NCI-H510A treated with DMSO at 0.1 percent for 48 hours (cell line): ENCODE measurements at regions not wholly inside any gene's neighbourhood (a gene's known extent, or its start where the extent isn't known, plus 50 kb on each side); places are given as distances from the start of the nearest gene placed in this dataset.
"Not testable (repeated sequence)": the region's sequence is repeated elsewhere in the genome, so short reads cannot be mapped to it uniquely, and the experiment has no call there.

Experiments used
- DNase-seq: peaks from one replicate; lab custom pipeline; 2025; lab: John Stamatoyannopoulos, UW

- no peak for DNase-seq
Observed at GRCh38 chr18:51523671-51524070, 326.2 kb upstream of the MEX3C start.

GRCh38 chr18:51525453-51526225 lies 328.2 kb upstream of the MEX3C start:
- no peak for DNase-seq

GRCh38 chr18:51527826-51528225 lies 330.3 kb upstream of the MEX3C start:
- no peak for DNase-seq

DNA sequence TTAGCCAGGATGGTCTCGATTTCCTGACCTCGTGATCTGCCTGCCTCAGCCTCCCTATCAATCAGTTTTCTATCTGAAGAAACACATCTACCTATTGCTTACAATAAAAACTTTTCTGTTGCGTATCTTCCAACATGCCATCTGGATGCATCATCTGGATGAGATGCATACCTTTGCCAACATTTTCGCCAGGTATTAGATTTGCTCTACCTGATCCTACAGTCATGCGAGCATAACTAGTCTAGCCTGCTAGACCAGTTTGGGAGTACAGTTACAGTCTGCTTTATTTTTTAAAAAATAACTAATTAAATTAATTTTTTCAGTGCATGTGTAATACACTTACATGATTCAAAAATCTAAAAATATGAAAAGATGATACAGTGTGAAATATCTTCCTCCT lies 334.0 kb upstream of the MEX3C start:
- DNase-seq: no peak

GRCh38 chr18:51537487-51537886 lies 340.0 kb upstream of the MEX3C start:
- DNase-seq: peak; percentile 65

DNA sequence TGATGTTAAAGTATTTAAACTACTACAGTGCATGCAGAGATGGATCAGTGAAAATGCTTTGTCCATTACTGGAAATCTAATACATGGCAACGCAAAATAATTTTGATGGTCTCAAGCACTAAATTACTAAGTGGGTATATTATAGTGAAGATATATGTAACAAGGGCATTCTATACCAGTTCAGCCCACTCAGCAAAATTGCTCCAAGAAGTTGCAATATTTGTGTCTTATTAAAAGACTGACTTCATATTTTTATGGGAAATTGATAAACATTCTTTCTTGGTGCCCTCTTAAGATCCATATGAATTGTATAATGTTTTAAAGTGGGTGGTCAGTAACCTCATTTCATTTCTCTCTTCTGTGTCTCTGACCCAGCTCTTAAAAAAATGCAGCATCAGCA lies 343.1 kb upstream of the MEX3C start:
- DNase-seq: no peak

- DNase-seq: no peak
Observed at GRCh38 chr18:51541230-51541629, 343.7 kb upstream of the MEX3C start.

- no peak for DNase-seq
Observed at GRCh38 chr18:51543658-51544155, 346.2 kb upstream of the MEX3C start.

DNA sequence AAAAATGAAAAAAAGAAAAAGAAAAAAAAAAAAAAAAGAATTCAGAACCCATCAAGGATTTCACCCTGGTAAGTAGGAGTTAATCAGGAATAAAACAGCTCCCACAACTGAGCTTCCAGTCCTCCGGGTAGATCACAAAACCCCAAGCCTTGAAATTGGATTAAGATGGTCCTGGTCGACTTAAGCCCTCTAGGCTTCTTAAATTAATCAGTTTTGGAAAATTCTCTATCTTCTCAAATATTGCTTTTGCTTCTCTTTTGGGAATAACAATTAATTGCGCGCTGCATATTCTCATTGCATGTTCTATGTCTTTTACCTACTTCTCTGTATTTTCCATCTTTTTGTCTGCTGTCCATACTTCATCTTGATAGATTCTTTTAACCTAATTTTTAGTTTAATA lies 348.0 kb upstream of the MEX3C start:
- no peak for DNase-seq

DNA sequence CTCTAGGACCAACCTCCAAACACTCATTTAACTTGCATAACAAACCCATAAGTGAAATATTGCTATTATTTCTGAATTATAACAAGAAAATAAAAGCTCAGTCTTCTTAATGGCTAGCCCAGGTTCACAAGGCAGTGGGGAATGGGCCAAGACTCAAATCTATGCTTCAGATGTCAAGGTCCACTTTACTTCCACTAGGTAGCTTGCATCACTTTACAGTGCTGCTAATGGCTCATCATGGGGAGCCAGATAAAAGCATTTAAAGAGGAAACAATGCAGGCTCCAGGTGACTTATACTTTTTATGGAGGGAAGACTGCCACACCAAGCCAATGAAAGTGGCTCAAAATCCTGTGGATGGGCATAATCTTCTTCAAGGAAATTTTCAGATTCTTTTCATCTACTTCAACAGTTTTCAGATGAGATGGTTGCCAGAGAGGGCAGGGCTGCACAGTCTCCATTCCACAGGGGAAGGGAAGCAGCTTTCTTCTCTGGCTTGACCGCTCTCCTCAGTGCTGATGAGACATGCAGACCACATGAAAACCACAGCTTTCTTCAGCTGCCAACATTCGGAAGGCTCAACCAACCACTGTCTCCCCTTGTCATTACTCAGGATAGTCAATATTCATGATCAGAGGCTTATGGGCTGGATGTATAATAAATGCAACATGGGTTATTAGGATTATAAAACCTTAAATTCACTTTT lies 361.9 kb upstream of the MEX3C start:
- no peak for DNase-seq

- DNase-seq: no peak
Observed at GRCh38 chr18:51559902-51560287, 362.4 kb upstream of the MEX3C start.

DNA sequence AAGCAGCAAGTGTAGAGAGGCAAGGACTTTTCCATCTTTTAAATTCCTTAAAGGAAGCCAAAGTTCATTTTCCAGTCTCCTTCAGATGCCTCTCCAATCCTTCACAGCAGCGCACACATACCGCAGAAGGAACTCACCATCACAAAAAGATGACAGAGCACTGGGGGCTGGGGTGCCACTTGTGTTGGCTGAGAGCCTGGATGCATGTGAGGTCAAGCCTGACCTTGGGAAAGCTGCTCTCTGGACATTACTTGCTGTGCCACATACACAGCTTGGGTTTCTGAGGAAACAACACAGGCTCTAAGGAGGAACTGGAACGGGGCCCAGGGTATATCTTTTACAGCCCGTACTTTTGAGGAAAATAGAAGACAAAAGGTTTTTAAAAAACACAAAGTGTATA lies 364.3 kb upstream of the MEX3C start:
- no peak for DNase-seq

DNA sequence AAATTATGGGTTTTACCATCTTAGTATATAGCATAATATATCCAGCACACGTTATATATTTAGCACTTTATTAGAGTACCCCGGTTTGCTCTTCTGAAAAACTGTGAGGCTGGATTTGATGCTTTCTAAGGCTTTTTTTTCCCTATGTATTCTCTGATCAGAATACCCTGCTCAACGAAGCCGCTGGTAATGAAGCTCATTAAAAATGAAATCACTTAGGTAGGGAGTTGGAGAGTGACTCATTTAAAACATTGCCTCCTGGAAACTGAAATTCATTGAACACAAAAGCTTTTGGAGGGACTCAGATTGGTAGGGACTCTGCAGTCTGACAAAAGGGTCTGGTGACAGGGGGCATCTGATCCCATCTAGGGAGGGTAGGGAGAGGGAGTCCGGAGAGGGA lies 365.4 kb upstream of the MEX3C start:
- DNase-seq: no peak

DNA sequence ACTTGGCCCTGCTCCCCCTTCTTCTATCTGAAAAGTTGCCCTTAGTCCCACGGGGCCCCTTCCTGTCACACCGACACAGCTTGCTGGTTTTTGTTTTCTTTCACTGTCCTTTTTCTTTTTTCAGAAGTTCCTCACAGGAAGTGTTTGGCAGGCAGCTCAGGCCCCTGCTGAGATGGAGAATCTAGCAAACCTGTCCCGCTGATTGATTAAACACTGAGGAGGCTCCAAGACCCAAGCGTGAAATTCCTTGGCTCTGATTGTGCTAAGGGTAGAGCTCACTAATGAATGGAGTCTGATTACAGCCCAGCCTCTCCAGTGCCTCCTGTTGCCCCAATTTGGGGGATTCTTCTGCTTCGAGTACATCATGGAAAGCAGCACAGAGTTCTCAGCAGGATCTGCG lies 365.9 kb upstream of the MEX3C start:
- DNase-seq: no peak

- DNase-seq: no peak
Observed at GRCh38 chr18:51568151-51568550, 370.7 kb upstream of the MEX3C start.

DNA sequence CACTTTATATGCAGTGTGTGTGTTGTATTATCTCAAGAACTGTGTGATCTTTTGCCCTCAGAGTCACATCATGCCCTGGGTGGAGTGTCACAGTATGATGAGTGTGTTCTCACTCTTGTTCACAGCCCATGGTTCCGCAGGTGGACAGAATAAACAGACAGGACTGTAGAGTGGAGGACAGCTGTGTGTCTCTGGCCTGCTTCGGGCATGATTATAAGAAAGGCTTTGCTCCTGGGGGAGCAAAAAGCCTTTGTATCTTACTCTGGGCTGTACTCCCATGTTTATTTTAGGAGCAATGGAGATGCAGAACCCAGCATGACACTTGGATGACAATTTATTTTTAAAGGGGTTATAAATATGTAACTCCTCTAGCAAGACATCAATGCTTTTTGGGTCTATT lies 371.7 kb upstream of the MEX3C start:
- DNase-seq: peak; percentile 3

- DNase-seq: no peak
Observed at GRCh38 chr18:51569561-51569960, 372.1 kb upstream of the MEX3C start.

- not testable (repeated sequence) for DNase-seq
Observed at GRCh38 chr18:51570071-51570470, 372.6 kb upstream of the MEX3C start.

GRCh38 chr18:51573886-51574285 lies 376.4 kb upstream of the MEX3C start:
- not testable (repeated sequence) for DNase-seq

GRCh38 chr18:51575171-51575570 lies 377.7 kb upstream of the MEX3C start:
- DNase-seq: no peak

DNA sequence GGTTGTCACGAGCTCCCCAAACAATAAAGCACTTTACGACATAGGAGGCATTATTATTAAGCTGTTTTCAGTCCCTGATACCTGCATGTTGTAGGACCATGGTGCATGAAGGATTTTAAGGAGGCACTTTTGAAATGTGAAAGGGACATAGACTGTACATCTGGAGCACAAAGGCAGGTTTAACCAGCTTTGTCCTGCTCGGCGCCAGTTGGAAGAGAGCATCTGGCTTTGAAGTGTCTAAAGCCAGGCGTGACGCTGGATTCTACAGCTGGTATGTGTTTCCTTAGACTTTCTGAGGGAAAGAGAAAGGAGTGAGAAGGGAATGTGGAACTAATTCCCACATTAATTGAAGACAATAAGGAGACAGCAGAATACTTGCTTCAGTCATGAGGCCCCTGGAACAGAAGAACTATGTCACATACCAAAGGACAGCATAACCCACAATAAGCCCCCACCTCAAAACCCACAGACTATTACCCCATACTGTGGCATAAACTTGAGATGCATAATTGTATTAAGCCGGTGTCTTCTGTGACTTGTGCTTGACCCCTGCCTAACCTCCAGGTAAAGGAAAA lies 381.0 kb upstream of the MEX3C start:
- DNase-seq: no peak

GRCh38 chr18:51580580-51580979 lies 383.1 kb upstream of the MEX3C start:
- DNase-seq: no peak

GRCh38 chr18:51582551-51582950 lies 385.1 kb upstream of the MEX3C start:
- no peak for DNase-seq
